ENCODE measurements at regions not wholly inside any gene's neighbourhood (a gene's known extent, or its start where the extent isn't known, plus 50 kb on each side); places are given as distances from the start of the nearest gene placed in this dataset.
A peak's percentile ranks its signal among the peaks of the same experiment; 100 is the strongest.
"Not testable (repeated sequence)": the region's sequence is repeated elsewhere in the genome, so short reads cannot be mapped to it uniquely, and the experiment has no call there.

DNA sequence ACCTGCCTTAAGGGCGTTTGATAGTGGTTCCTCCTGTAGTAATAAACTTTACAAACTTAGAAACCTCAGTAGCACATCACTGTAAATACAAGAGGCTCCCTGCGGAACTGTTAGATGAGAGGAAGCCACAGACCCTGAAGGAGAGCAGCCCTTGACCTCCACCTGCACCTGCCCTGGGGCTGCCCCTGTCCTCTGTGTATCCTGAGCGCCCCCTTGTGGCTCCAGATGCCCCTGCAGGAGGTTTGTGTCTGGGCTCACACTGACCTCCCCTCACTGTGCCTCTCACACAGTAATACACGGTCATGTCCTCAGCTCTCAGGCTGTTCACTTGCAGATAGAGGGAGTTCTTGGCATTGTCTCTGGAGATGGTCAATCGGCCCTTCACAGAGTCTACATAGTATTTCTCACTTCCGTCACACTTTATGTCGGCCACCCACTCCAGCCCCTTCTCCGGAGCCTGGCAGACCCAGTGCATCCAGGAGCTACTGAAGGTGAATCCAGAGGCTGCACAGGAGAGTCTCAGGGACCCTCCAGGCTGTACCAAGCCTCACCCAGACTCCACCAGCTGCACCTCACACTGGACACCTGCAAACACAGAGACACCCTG is 1059.8 kb downstream of the TMEM121 start:
- Histone ChIP-seq H3K36me3 (replicated peaks) (no peaks in the 10 kb centered on the region), H3K27ac (no peak overlapping the region), H3K27me3 (replicated peaks) (no peaks in the 10 kb centered on the region), H3K4me3 (ENCODE audit: low read depth, low read length) (no peak overlapping the region)
- DNase-seq = no peak
- TF ChIP-seq, protein P1, sequence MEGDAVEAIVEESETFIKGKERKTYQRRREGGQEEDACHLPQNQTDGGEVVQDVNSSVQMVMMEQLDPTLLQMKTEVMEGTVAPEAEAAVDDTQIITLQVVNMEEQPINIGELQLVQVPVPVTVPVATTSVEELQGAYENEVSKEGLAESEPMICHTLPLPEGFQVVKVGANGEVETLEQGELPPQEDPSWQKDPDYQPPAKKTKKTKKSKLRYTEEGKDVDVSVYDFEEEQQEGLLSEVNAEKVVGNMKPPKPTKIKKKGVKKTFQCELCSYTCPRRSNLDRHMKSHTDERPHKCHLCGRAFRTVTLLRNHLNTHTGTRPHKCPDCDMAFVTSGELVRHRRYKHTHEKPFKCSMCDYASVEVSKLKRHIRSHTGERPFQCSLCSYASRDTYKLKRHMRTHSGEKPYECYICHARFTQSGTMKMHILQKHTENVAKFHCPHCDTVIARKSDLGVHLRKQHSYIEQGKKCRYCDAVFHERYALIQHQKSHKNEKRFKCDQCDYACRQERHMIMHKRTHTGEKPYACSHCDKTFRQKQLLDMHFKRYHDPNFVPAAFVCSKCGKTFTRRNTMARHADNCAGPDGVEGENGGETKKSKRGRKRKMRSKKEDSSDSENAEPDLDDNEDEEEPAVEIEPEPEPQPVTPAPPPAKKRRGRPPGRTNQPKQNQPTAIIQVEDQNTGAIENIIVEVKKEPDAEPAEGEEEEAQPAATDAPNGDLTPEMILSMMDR (IDR thresholded peaks at IDR 0.05; ENCODE audit: low read depth, low read length, missing control alignments) = peak; percentile 20
- in situ Hi-C loops (cut with HindIII; ENCODE audit: low pct_ligation_motif_present, low sequenced_read_pairs) = no loop called here

DNA sequence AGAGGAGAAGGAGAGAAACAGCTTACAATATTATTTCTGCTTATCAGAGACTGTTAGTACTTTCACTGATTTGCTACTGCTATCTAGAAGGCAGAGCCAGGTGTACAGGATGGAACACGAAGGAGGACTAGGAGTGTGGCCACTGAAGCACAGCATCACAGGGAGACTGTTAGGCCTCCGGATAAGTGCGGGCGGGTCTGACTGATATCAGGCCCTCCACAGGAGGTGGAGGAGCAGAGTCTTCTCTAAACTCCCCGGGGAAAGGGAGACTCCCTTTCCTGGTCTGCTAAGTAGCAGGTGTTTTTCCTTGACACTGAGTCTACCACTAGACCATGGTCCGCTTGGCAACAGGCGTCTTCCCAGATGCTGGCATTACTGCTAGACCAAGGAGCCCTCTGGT is 1065.2 kb downstream of the TMEM121 start:
- in situ Hi-C loops (cut with HindIII; ENCODE audit: low pct_ligation_motif_present, low sequenced_read_pairs); H3K27me3 ChIP-seq (replicated peaks); H3K36me3 ChIP-seq (replicated peaks); H3K27ac ChIP-seq; H3K4me3 ChIP-seq (ENCODE audit: low read depth, low read length); DNase-seq: not testable (repeated sequence)

DNA sequence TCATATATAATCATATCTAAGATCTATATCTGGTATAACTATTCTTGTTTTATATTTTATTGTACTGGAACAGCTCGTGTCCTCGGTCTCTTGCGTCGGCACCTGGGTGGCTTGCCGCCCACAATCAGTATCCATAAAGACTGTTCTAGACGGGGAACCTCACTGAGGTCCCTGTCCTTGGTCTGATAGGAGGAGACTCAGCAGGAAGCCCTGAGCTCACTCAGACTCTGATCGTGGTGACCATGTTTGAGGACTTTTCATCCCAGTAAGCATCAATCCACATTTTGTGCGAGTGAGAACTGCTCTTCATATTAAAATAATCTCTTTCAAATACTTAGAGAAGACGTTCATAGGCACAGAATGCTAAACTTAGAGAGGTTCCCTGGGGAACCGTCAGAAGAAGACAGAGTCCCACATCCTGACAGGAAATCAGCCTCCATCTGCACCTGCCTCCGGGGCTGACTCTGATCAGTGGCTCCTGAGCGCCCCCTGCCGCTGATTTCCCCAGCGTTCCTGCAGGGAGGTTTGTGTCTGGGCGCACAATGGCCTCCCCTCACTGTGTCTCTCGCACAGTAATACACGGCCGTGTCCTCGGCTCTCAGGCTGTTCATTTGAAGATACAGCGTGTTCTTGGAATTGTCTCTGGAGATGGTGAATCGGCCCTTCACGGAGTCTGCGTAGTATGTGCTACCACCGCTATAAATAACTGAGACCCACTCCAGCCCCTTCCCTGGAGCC is 1065.9 kb downstream of the TMEM121 start:
- H3K36me3 ChIP-seq (replicated peaks); H3K27me3 ChIP-seq (replicated peaks); in situ Hi-C loops (cut with HindIII; ENCODE audit: low pct_ligation_motif_present, low sequenced_read_pairs); H3K27ac ChIP-seq; DNase-seq; H3K4me3 ChIP-seq (ENCODE audit: low read depth, low read length): not testable (repeated sequence)

DNA sequence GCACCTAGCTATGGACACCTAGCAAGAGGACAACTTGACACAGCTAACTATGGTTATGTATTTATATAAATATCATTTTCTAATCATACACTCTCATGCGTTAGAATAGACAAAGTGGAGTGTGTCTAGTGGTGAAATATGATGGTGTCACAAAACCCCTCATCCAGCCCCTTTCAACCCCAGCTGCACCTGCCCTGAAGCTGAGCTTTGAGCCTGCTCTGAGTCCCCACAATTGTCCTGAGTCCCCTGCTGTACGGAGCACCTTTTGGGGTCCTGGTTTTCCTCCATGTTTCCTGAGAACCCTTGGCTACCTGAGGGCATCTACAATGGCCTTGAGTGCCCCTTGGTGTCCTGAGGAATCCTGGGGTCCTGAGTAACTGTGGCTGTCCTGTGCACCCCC is 1072.8 kb downstream of the TMEM121 start:
- Histone ChIP-seq H3K4me3 (ENCODE audit: low read depth, low read length) (no peak overlapping the region), H3K36me3 (replicated peaks) (no peaks in the 10 kb centered on the region), H3K27ac (no peak overlapping the region), H3K27me3 (replicated peaks) (no peaks in the 10 kb centered on the region)
- in situ Hi-C loops (cut with HindIII; ENCODE audit: low pct_ligation_motif_present, low sequenced_read_pairs) = no loop called here
- no peak for DNase-seq
- TF ChIP-seq, protein P1 (IDR thresholded peaks at IDR 0.05; ENCODE audit: low read depth, low read length, missing control alignments) = no peak

DNA sequence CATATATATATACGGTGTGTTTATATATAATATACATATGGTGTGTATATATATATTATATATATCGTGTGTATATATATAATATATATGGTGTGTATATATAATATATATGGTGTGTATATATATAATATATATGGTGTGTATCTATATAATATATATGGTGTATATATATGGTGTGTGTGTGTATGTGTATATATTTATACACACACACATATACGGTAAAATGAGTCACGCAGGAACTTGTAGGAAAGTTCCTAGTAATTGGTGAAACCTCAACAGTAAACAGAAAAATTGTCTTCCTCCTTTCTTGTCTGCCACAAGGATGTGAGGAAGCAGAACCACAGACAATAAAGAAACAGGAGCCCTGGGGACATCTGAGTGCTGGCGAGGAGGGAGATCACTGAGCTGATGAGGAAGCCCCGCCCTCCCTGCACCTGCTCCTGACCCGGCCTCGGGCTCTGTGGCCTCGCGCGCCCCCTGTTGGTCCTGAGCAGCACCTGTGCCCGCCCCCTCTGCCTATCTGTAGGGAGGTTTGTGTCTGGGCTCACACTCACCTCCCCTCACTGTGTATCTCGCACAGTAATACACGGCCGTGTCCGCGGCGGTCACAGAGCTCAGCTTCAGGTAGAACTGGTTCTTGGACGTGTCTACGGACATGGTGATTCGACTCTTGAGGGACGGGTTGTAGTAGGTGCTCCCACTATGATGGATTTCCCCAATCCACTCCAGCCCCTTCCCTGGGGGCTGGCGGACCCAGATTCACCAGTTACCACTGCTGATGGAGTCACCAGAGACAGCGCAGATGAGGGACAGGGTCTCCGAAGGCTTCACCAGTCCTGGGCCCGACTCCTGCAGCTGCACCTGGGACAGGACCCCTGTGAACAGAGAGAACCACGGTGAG is 1079.4 kb downstream of the TMEM121 start:
- Histone ChIP-seq H3K36me3 (replicated peaks) (no peaks in the 10 kb centered on the region), H3K4me3 (ENCODE audit: low read depth, low read length) (no peak overlapping the region), H3K27ac (no peak overlapping the region), H3K27me3 (replicated peaks) (no peaks in the 10 kb centered on the region)
- in situ Hi-C loops (cut with HindIII; ENCODE audit: low pct_ligation_motif_present, low sequenced_read_pairs) = no loop called here
- DNase-seq = no peak
- TF ChIP-seq, protein P1 (IDR thresholded peaks at IDR 0.05; ENCODE audit: low read depth, low read length, missing control alignments) = no peak

DNA sequence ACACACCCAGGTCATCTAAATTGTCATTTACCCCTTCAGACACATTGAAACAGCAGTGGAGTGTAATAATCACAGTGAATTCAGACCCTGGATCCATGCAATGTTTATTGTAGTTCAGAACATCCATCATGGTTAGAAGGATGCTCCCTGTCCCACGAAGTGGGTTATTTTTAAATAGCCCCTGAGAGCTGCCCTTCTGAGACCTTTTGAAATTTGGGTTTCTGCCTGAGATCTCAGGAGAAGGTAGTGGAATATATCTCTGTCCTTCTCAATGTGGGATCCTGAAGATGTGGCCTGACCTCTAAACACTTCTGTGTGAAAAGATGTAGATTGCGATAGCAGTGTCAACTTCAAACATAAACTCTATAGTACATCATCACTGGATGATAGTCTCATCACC is 1080.6 kb downstream of the TMEM121 start:
- Histone ChIP-seq H3K4me3 (ENCODE audit: low read depth, low read length) (no peak overlapping the region), H3K27ac (no peak overlapping the region), H3K36me3 (replicated peaks) (no peaks in the 10 kb centered on the region), H3K27me3 (replicated peaks) (no peaks in the 10 kb centered on the region)
- DNase-seq = no peak
- TF ChIP-seq, protein P1 (IDR thresholded peaks at IDR 0.05; ENCODE audit: low read depth, low read length, missing control alignments) = no peak
- in situ Hi-C loops (cut with HindIII; ENCODE audit: low pct_ligation_motif_present, low sequenced_read_pairs) = no loop called here

Measured in brain microvascular endothelial cell (primary cell).